Endothelial cell of umbilical vein (primary cell): ENCODE measurements at regions not wholly inside any gene's neighbourhood (a gene's known extent, or its start where the extent isn't known, plus 50 kb on each side); places are given as distances from the start of the nearest gene placed in this dataset.
"Not testable (repeated sequence)": the region's sequence is repeated elsewhere in the genome, so short reads cannot be mapped to it uniquely, and the experiment has no call there.

Experiments
- BruUV-seq: library from RNA; stranded (reverse); fragments of 400-500 nt; replicated peaks from 2 replicates; lab custom pipeline; 2021; lab: Mats Ljungman, UMichigan
- CTCF ChIA-PET: fragments of 300-600, 350-600 bp; sonication (Branson Sonifier 250); formaldehyde crosslinking; loops from one replicate; lab custom pipeline; 2021; ENCODE audit warnings: antibody characterized with exemption, inconsistent platforms; lab: Charles Lee
- POLR2A ChIA-PET: fragments of 300-600, 350-600 bp; sonication (Branson Sonifier 250); formaldehyde crosslinking; loops from one replicate; lab custom pipeline; 2021; ENCODE audit warnings: antibody characterized with exemption, inconsistent platforms; lab: Charles Lee
- DNase-seq: peaks from one replicate; pipeline ENCODE4 v3.0.0-alpha.2; 2011; ENCODE audit warnings: low read depth, low spot score
- FAIRE-seq: peaks from 2 replicates; lab custom pipeline; 2011; peaks lifted over from hg19 to GRCh38; lab: Jason Lieb, UNC
- H2AFZ ChIP-seq: 2 replicates; pipeline ENCODE4 v1.6.0; 2012; ENCODE audit warnings: low read depth, low read length, control low read depth, inconsistent platforms
- H3K27ac ChIP-seq: 2 replicates; pipeline ENCODE4 v1.5.1; 2011; ENCODE audit warnings: low read depth, mild to moderate bottlenecking, control low read depth, low read length, moderate library complexity; ENCODE audit not compliant: insufficient read depth
- H3K27me3 ChIP-seq, 2 experiments: 2 replicates each; pipeline versions ENCODE4 v1.6.0 to v1.6.1; 2011; ENCODE audit warnings: low read length in 2 of 2, mixed read lengths in 1 of 2; ENCODE audit not compliant: control insufficient read depth in 2 of 2, insufficient read depth in 2 of 2
- H3K36me3 ChIP-seq, 2 experiments: 2 replicates in 1 of 2; 3 replicates in 1 of 2; pipeline ENCODE4 v1.5.1; 2011; ENCODE audit warnings: low read length in 2 of 2, mild to moderate bottlenecking in 1 of 2, moderate library complexity in 1 of 2; ENCODE audit not compliant: control insufficient read depth in 2 of 2, insufficient read depth in 2 of 2; ENCODE audit errors: extremely low read depth in 1 of 2
- H3K4me1 ChIP-seq: 3 replicates; pipeline ENCODE4 v1.5.1; 2011; ENCODE audit warnings: mild to moderate bottlenecking, low read length; ENCODE audit not compliant: control insufficient read depth, insufficient read depth; ENCODE audit errors: extremely low read depth
- H3K4me2 ChIP-seq: 2 replicates; pipeline ENCODE4 v1.6.1; 2011; ENCODE audit warnings: low read length, control low read depth, mixed read lengths; ENCODE audit not compliant: insufficient read depth
- H3K4me3 ChIP-seq, 3 experiments: fragments of 200-600 bp in 1 of 3; sonication (generic), shearing (Covaris generic) in 1 of 3; replicated peaks in 1 of 3; 2 replicates each; pipeline ENCODE4 v1.5.1; 2011 to 2016; ENCODE audit warnings: control low read depth in 3 of 3, low read length in 3 of 3, mild to moderate bottlenecking in 2 of 3, inconsistent platforms in 1 of 3, low read depth in 1 of 3, moderate library complexity in 1 of 3; ENCODE audit not compliant: insufficient read depth in 1 of 3
- H3K79me2 ChIP-seq: 2 replicates; pipeline ENCODE4 v1.6.0; 2012; ENCODE audit warnings: low read length, inconsistent platforms; ENCODE audit not compliant: control insufficient read depth, insufficient read depth
- H3K9ac ChIP-seq: replicated peaks from 2 replicates; pipeline ENCODE3; 2011; ENCODE audit warnings: low read length, control low read depth; ENCODE audit not compliant: insufficient read depth; ENCODE audit errors: extremely low read depth
- H3K9me1 ChIP-seq: replicated peaks from 3 replicates; pipeline ENCODE4 v1.6.0; 2011; ENCODE audit warnings: mild to moderate bottlenecking, low read length; ENCODE audit not compliant: control insufficient read depth, insufficient read depth; ENCODE audit errors: extremely low read depth
- H3K9me3 ChIP-seq: replicated peaks from 2 replicates; pipeline ENCODE4 v1.5.1; 2012; ENCODE audit warnings: low read length, inconsistent platforms; ENCODE audit not compliant: control insufficient read depth, insufficient read depth
- H4K20me1 ChIP-seq: replicated peaks from 2 replicates; pipeline ENCODE3; 2011; ENCODE audit warnings: mild to moderate bottlenecking, low read length; ENCODE audit not compliant: control insufficient read depth, insufficient read depth; ENCODE audit errors: extremely low read depth
- dilution Hi-C: fragments of 300-500 bp; cut with MboI; formaldehyde crosslinking; loops from one replicate; pipeline ENCODE4 v1.15.0; 2019; ENCODE audit warnings: low sequenced_read_pairs; ENCODE audit not compliant: extremely low pct_ligation_motif_present
- intact Hi-C: fragments of 100-400 bp; cut with micrococcal nuclease; formaldehyde crosslinking; loops from one replicate; pipeline ENCODE4 v1.10.0; 2022

GRCh38 chr9:39680694-39681401 is 325.4 kb downstream of the SPATA31A1 start:
- intact Hi-C loops, BruUV-seq: not testable (repeated sequence)

GRCh38 chr9:39728862-39729261 is 373.4 kb downstream of the SPATA31A1 start:
- H3K9me1 ChIP-seq, H2AFZ ChIP-seq, intact Hi-C loops, H3K4me3 ChIP-seq, H3K27me3 ChIP-seq, DNase-seq, H3K4me2 ChIP-seq, BruUV-seq, FAIRE-seq, H3K9me3 ChIP-seq, H3K4me1 ChIP-seq, dilution Hi-C loops, H4K20me1 ChIP-seq, H3K9ac ChIP-seq, CTCF ChIA-PET, H3K79me2 ChIP-seq, H3K27ac ChIP-seq, POLR2A ChIA-PET, H3K36me3 ChIP-seq: not testable (repeated sequence)

More at GRCh38 chr9:39680694-39681401, 325.4 kb downstream of the SPATA31A1 start:
- FAIRE-seq, H3K9ac ChIP-seq, DNase-seq, H3K9me1 ChIP-seq, H3K4me3 ChIP-seq, H3K27me3 ChIP-seq, H3K9me3 ChIP-seq, H2AFZ ChIP-seq, dilution Hi-C loops, H3K36me3 ChIP-seq, H3K79me2 ChIP-seq, H3K4me1 ChIP-seq, H3K4me2 ChIP-seq, CTCF ChIA-PET, H3K27ac ChIP-seq, H4K20me1 ChIP-seq, POLR2A ChIA-PET: not testable (repeated sequence)

- CTCF ChIA-PET, DNase-seq: not testable (repeated sequence)
These were observed 389.4 kb downstream of the SPATA31A1 start for GRCh38 chr9:39744898-39745297.

GRCh38 chr9:39775570-39775969 is 420.1 kb downstream of the SPATA31A1 start:
- H3K9ac ChIP-seq, DNase-seq, POLR2A ChIA-PET, CTCF ChIA-PET, H3K27me3 ChIP-seq, H3K9me1 ChIP-seq, H3K4me3 ChIP-seq, dilution Hi-C loops, H3K79me2 ChIP-seq, intact Hi-C loops, BruUV-seq, H4K20me1 ChIP-seq, H3K36me3 ChIP-seq, H3K4me1 ChIP-seq, H3K9me3 ChIP-seq, H3K4me2 ChIP-seq, H3K27ac ChIP-seq, H2AFZ ChIP-seq, FAIRE-seq: not testable (repeated sequence)

More at GRCh38 chr9:39744898-39745297, 389.4 kb downstream of the SPATA31A1 start:
- H4K20me1 ChIP-seq, H3K9me3 ChIP-seq, H3K9ac ChIP-seq, H3K4me2 ChIP-seq, H3K9me1 ChIP-seq, FAIRE-seq, H2AFZ ChIP-seq, H3K79me2 ChIP-seq, POLR2A ChIA-PET, BruUV-seq, intact Hi-C loops, H3K27me3 ChIP-seq, H3K36me3 ChIP-seq, H3K4me1 ChIP-seq, H3K4me3 ChIP-seq, dilution Hi-C loops, H3K27ac ChIP-seq: not testable (repeated sequence)
